Fibroblast of the aortic adventitia (primary cell): ENCODE measurements at regions not wholly inside any gene's neighbourhood (a gene's known extent, or its start where the extent isn't known, plus 50 kb on each side); places are given as distances from the start of the nearest gene placed in this dataset.
A peak's percentile ranks its signal among the peaks of the same experiment; 100 is the strongest.

Experiments
- DNase-seq: peaks from one replicate; pipeline ENCODE4 v3.0.0-alpha.2; 2010; ENCODE audit warnings: low read depth
- H3K4me3 ChIP-seq: 2 replicates; pipeline ENCODE4 v1.5.1; 2011; ENCODE audit warnings: low read depth, mild to moderate bottlenecking, control low read depth, low read length, moderate library complexity
- TF ChIP-seq, protein P1 (sequence below): IDR thresholded peaks from 2 replicates; pipeline ENCODE4 v1.5.1; 2011; ENCODE audit warnings: mild to moderate bottlenecking, low read length, control low read depth, inconsistent platforms; ENCODE audit not compliant: insufficient read depth

DNA sequence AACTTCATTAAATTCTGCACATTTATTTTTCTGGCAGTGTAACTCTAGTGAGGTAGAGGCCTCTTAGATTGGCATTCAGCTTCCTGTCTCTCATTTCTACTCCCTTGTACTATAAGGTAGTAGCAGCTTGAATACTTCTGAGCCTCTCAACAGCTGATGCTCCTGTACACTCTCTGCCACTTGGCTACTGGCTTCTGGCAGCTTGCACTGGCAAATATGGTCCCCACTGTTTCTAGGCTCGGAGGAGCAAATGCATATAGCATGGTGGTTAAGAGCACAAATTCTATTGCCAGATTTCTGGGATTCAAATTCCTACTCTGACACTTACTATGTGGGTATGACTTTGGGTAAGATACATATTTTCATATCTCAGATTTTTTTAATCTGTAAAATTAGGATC, 292.8 kb upstream of the ADGRB3 start:
- TF ChIP-seq, protein P1, sequence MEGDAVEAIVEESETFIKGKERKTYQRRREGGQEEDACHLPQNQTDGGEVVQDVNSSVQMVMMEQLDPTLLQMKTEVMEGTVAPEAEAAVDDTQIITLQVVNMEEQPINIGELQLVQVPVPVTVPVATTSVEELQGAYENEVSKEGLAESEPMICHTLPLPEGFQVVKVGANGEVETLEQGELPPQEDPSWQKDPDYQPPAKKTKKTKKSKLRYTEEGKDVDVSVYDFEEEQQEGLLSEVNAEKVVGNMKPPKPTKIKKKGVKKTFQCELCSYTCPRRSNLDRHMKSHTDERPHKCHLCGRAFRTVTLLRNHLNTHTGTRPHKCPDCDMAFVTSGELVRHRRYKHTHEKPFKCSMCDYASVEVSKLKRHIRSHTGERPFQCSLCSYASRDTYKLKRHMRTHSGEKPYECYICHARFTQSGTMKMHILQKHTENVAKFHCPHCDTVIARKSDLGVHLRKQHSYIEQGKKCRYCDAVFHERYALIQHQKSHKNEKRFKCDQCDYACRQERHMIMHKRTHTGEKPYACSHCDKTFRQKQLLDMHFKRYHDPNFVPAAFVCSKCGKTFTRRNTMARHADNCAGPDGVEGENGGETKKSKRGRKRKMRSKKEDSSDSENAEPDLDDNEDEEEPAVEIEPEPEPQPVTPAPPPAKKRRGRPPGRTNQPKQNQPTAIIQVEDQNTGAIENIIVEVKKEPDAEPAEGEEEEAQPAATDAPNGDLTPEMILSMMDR, result no peak
- no peak for DNase-seq
- no peak overlapping the region for H3K4me3 ChIP-seq

DNA sequence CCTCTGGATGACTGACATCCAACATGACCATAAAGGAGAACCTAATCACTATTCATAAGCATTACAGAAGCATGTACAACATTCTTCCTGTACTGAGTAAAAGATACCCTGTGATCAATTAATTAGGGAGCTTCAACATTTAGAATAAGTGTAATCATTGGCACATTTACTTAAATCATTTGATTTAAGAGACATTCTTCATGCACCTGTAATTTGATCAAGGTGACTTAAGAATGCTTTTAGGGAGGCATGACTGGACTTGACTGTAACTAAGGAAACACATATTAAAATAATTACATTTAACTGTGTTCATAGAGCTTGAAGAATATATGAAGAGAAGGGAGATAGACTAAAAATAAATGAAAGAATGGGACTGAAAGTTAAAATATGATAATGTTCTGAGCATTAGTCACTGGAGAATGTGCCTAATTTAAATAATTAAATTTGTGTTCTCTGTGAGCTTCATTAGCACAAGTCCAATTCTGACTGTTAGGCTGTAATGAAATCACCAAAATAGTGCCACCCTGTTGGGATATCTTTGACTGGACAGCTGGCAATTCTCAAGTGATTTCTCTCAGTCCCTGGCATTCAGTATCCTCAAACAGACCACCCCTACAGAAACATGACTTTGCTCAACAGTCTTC, 295.5 kb upstream of the ADGRB3 start:
- TF ChIP-seq, protein P1, result no peak
- H3K4me3 ChIP-seq, result no peak overlapping the region
- DNase-seq, result no peak

DNA sequence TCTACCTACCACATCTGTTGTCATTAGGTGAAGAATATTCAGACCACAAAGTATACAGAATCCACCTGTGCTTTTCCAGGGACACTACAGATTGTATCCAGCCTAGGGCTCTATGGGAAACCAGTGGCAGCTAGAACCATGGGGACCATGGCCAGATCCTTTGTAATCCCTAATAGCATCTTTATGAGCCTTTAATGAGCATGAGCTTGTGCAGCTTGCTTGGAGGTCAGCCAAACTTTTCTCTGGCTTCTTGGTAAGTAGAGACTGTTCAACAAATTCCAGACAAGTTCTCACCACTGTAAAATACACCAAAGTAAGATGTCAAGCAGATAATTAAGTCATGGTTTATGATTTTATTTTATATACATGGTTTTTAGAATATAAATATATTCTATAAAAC, 301.6 kb upstream of the ADGRB3 start:
- DNase-seq, result no peak
- TF ChIP-seq, protein P1, result no peak
- H3K4me3 ChIP-seq, result no peak overlapping the region

DNA sequence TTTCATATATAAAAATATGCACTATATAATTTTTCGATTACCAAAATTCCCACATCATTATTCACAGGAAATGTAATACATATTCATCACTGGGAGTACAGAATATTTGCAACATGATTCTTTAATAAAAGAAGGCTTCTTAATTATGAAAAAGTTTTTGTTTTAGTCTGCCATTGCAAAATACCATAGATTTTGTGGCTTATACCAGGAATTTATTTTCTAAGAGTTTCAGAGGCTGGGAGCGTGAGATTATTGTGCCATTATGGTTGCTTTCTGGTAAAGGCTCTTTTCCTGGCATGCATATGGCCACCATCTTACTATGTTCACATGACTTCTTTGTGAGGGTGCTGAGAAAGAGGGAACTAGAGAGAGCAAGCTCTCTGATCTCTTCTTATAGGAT, 306.9 kb upstream of the ADGRB3 start:
- TF ChIP-seq, protein P1, result no peak
- no peak overlapping the region for H3K4me3 ChIP-seq
- no peak for DNase-seq

DNA sequence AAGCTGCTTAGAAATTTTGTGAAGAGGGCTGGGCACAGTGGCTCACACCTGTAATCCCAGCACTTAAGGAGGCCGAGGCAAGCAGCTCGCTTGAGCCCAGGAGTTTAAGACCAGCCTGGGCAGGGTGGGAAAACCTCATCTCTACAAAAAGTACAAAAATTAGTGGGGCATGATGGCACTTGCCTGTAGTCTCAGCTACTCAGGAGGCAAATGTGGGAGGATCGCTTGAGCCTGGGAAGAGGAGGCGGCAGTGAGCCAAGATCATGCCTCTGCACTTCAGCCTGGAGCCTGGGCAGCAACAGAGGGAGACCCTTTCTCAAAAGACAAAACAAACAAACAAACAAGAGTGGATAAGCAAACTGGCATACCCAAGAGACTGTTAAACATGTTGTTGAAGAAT, 308.3 kb upstream of the ADGRB3 start:
- DNase-seq, result no peak
- TF ChIP-seq, protein P1, result no peak
- H3K4me3 ChIP-seq, result no peak overlapping the region

DNA sequence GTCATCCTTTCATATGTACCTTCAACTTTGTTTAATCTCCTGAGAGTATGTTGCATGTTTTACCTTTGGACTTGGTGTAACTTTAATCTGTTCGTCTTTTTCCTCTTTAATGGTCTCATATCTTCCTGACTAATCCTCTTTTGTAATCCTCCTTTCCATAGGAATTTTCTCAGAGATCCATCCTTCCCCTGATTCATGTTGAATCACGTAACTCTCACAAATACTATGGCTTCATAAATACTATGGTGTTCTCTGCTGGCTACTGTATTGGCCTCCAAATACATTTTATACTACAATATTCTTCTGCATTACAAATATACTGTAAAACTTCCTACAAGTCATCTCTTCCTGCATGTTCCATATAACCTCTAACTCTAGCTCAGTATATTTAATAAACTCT, 317.7 kb upstream of the ADGRB3 start:
- H3K4me3 ChIP-seq, result no peak overlapping the region
- DNase-seq, result no peak
- TF ChIP-seq, protein P1, result no peak

DNA sequence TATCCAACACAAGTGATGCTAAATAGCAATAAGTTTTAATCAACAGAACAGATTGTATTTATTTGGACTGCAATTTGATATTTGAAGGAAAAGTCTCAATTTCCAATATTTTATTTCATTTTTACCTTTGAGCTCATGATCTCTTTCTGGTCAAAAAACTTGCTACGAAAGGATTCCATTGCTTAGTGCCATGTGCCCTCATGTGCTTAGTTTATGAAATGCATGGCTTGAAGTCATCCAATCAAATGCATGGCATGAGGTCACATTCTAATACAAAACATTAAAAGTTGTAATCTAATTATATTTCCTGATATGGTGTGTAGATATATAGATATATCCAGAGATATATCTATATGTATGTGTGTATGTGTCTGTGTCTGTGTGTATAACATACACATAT, 321.2 kb upstream of the ADGRB3 start:
- TF ChIP-seq, protein P1, result peak; percentile 46
- peak; percentile 44 for DNase-seq
- H3K4me3 ChIP-seq, result no peak overlapping the region
